CD4-positive, alpha-beta memory T cell (primary cell): ENCODE measurements at regions not wholly inside any gene's neighbourhood (a gene's known extent, or its start where the extent isn't known, plus 50 kb on each side); places are given as distances from the start of the nearest gene placed in this dataset.

Experiments used
- CTCF ChIA-PET: fragments of 350-600 bp; sonication (Branson Sonifier 250); formaldehyde crosslinking; loops from one replicate; lab custom pipeline; 2021; ENCODE audit warnings: inconsistent platforms; ENCODE audit not compliant: partially characterized antibody; lab: Charles Lee
- POLR2A ChIA-PET: fragments of 350-600 bp; sonication (Branson Sonifier 250); formaldehyde crosslinking; loops from one replicate; lab custom pipeline; 2021; ENCODE audit not compliant: partially characterized antibody; lab: Charles Lee
- DNase-seq, 5 donors: peaks; one replicate each; pipeline versions ENCODE4 v3.0.0 to v3.0.0-alpha.2; 2020 to 2022; ENCODE audit warnings: mixed read lengths in 1 of 5
- H3K27ac ChIP-seq: one replicate; pipeline ENCODE4 v1.7.0; 2013; ENCODE audit warnings: low read depth, low read length
- H3K27me3 ChIP-seq: 2 replicates; pipeline ENCODE4 v1.7.0; 2013; ENCODE audit warnings: mild to moderate bottlenecking, low read length, moderate library complexity; ENCODE audit not compliant: insufficient read depth
- H3K36me3 ChIP-seq: 2 replicates; pipeline ENCODE4 v1.7.0; 2013; ENCODE audit warnings: mild to moderate bottlenecking, low read length, moderate library complexity; ENCODE audit not compliant: insufficient read depth
- H3K4me1 ChIP-seq: 2 replicates; pipeline ENCODE4 v1.7.0; 2013; ENCODE audit warnings: mild to moderate bottlenecking, low read length, moderate library complexity; ENCODE audit not compliant: insufficient read depth
- H3K4me3 ChIP-seq, 2 donors: one replicate each; pipeline ENCODE4 v1.7.0; 2013; ENCODE audit warnings: low read length in 2 of 2, mild to moderate bottlenecking in 1 of 2
- H3K9me3 ChIP-seq, 2 donors: one replicate each; pipeline ENCODE4 v1.7.0; 2013; ENCODE audit warnings: low read length in 2 of 2, control low read depth in 1 of 2; ENCODE audit not compliant: control insufficient read depth in 1 of 2
- H3K27ac Mint-ChIP-seq, 7 donors: one replicate each; pipeline ENCODE4 v1.8.0; 2020 to 2021; ENCODE audit warnings: mixed read lengths in 7 of 7, mild to moderate bottlenecking in 6 of 7, inconsistent platforms in 3 of 7, moderate library complexity in 3 of 7
- H3K27me3 Mint-ChIP-seq, 2 donors: one replicate each; pipeline ENCODE4 v1.8.0; 2020 to 2021; ENCODE audit warnings: mixed read lengths in 2 of 2
- H3K36me3 Mint-ChIP-seq, 2 donors: one replicate each; pipeline ENCODE4 v1.8.0; 2020 to 2021; ENCODE audit warnings: mixed read lengths in 2 of 2, inconsistent platforms in 1 of 2, mild to moderate bottlenecking in 1 of 2
- H3K4me1 Mint-ChIP-seq, 4 donors: one replicate each; pipeline ENCODE4 v1.8.0; 2020 to 2021; ENCODE audit warnings: mixed read lengths in 4 of 4, mild to moderate bottlenecking in 1 of 4
- H3K4me3 Mint-ChIP-seq, 8 donors: one replicate each; pipeline ENCODE4 v1.8.0; 2020 to 2021; ENCODE audit warnings: mixed read lengths in 8 of 8, mild to moderate bottlenecking in 7 of 8, moderate library complexity in 6 of 8, inconsistent platforms in 3 of 8
- H3K9me3 Mint-ChIP-seq, 8 donors: one replicate each; pipeline ENCODE4 v1.8.0; 2020 to 2021; ENCODE audit warnings: mixed read lengths in 8 of 8, mild to moderate bottlenecking in 5 of 8, inconsistent platforms in 3 of 8, moderate library complexity in 1 of 8
- intact Hi-C: fragments of 100-400 bp; cut with micrococcal nuclease; formaldehyde crosslinking; loops from one replicate; pipeline ENCODE4 v1.15.1; 2023

- Mint-ChIP-seq H3K4me3 (no peak overlapping the region), H3K27me3 (peaks cover 0 to 4% of the 10 kb centered on the region in 2 donors), H3K36me3 (no peaks in the 10 kb centered on the region), H3K9me3 (no peaks in the 10 kb centered on the region), H3K4me1 (no peaks in the 10 kb centered on the region), H3K27ac (no peak overlapping the region)
- ChIA-PET POLR2A (no interaction called here), CTCF (no interaction called here)
- peaks cover 8% of the 10 kb centered on the region for H3K27me3 ChIP-seq
- no peak overlapping the region for H3K4me3 ChIP-seq
- intact Hi-C loops, result no loop called here
- no peak overlapping the region for H3K27ac ChIP-seq
- H3K36me3 ChIP-seq, result no peaks in the 10 kb centered on the region
- no peaks in the 10 kb centered on the region for H3K9me3 ChIP-seq
- DNase-seq, result no peak
- no peaks in the 10 kb centered on the region for H3K4me1 ChIP-seq
Observed at GRCh38 chr14:62066304-62066703, 304.1 kb downstream of the SNAPC1 start.

GRCh38 chr14:62071039-62071438, 308.8 kb downstream of the SNAPC1 start:
- Histone ChIP-seq H3K36me3 (no peaks in the 10 kb centered on the region), H3K27me3 (no peaks in the 10 kb centered on the region), H3K4me1 (no peaks in the 10 kb centered on the region), H3K4me3 (no peak overlapping the region), H3K9me3 (no peaks in the 10 kb centered on the region), H3K27ac (no peak overlapping the region)
- H3K27me3 Mint-ChIP-seq, result peaks cover 0 to 3% of the 10 kb centered on the region in 2 donors
- intact Hi-C loops, result no loop called here
- H3K4me3 Mint-ChIP-seq, result no peak overlapping the region
- no peaks in the 10 kb centered on the region for H3K9me3 Mint-ChIP-seq
- H3K27ac Mint-ChIP-seq, result no peak overlapping the region
- CTCF ChIA-PET, result no interaction called here
- no peaks in the 10 kb centered on the region for H3K36me3 Mint-ChIP-seq
- POLR2A ChIA-PET, result no interaction called here
- DNase-seq, result no peak
- H3K4me1 Mint-ChIP-seq, result no peaks in the 10 kb centered on the region

- no peaks in the 10 kb centered on the region for H3K9me3 Mint-ChIP-seq
Observed at GRCh38 chr14:62076368-62076767, 314.1 kb downstream of the SNAPC1 start.

GRCh38 chr14:62076825-62077605, 314.8 kb downstream of the SNAPC1 start:
- intact Hi-C loops, result no loop called here
- Mint-ChIP-seq H3K9me3 (no peaks in the 10 kb centered on the region), H3K4me1 (peaks cover 16 to 19% (median 18%) of the 10 kb centered on the region in 4 donors), H3K27me3 (peaks cover 2 to 3% of the 10 kb centered on the region in 2 donors), H3K4me3 (peak overlapping the region in 3 of 8 donors; percentile 14 to 41 (median 27)), H3K36me3 (no peaks in the 10 kb centered on the region), H3K27ac (no peak overlapping the region)
- Histone ChIP-seq H3K4me1 (peaks cover 19% of the 10 kb centered on the region), H3K36me3 (no peaks in the 10 kb centered on the region), H3K27me3 (no peaks in the 10 kb centered on the region), H3K4me3 (no peak overlapping the region), H3K27ac (no peak overlapping the region), H3K9me3 (no peaks in the 10 kb centered on the region)
- POLR2A ChIA-PET, result interaction anchor here (0.8 kb wide), 1 partner anchor 12 kb away, joined by 3 read pairs; no protein-coding TSS in a partner anchor
- CTCF ChIA-PET, result interaction anchor here (1.0 kb wide), 1 partner anchor 9 kb away, joined by 4 read pairs; no protein-coding TSS in a partner anchor
- no peak for DNase-seq

More at GRCh38 chr14:62076368-62076767, 314.1 kb downstream of the SNAPC1 start:
- Histone ChIP-seq H3K27me3 (no peaks in the 10 kb centered on the region), H3K27ac (no peak overlapping the region), H3K36me3 (no peaks in the 10 kb centered on the region), H3K4me3 (no peak overlapping the region), H3K9me3 (no peaks in the 10 kb centered on the region), H3K4me1 (peaks cover 19% of the 10 kb centered on the region)
- ChIA-PET CTCF (interaction anchor here (1.0 kb wide), 1 partner anchor 10 kb away, joined by 4 read pairs; no protein-coding TSS in a partner anchor), POLR2A (no interaction called here)
- intact Hi-C loops, result no loop called here
- Mint-ChIP-seq H3K27ac (no peak overlapping the region), H3K36me3 (no peaks in the 10 kb centered on the region), H3K27me3 (peaks cover 2 to 3% of the 10 kb centered on the region in 2 donors), H3K4me1 (peaks cover 15 to 19% (median 17%) of the 10 kb centered on the region in 4 donors), H3K4me3 (no peak overlapping the region)
- DNase-seq, result no peak

- no peaks in the 10 kb centered on the region for H3K9me3 Mint-ChIP-seq
- peak overlapping the region in 3 of 8 donors; percentile 17 to 41 (median 33) for H3K4me3 Mint-ChIP-seq
- peaks cover 16 to 19% (median 18%) of the 10 kb centered on the region in 4 donors for H3K4me1 Mint-ChIP-seq
- POLR2A ChIA-PET, result interaction anchor here (0.8 kb wide), 1 partner anchor 12 kb away, joined by 3 read pairs; no protein-coding TSS in a partner anchor
- H3K27ac Mint-ChIP-seq, result peak overlapping the region in 4 of 7 donors; percentile 9 to 31 (median 15)
- peaks cover 2 to 3% of the 10 kb centered on the region in 2 donors for H3K27me3 Mint-ChIP-seq
- Histone ChIP-seq H3K9me3 (no peaks in the 10 kb centered on the region), H3K27ac (no peak overlapping the region), H3K4me1 (peaks cover 19% of the 10 kb centered on the region), H3K27me3 (no peaks in the 10 kb centered on the region), H3K36me3 (no peaks in the 10 kb centered on the region), H3K4me3 (no peak overlapping the region)
- peak in 4 of 5 donors; percentile 16 to 36 (median 26) for DNase-seq
- H3K36me3 Mint-ChIP-seq, result no peaks in the 10 kb centered on the region
- CTCF ChIA-PET, result no interaction called here
- intact Hi-C loops, result no loop called here
Observed at GRCh38 chr14:62077676-62078261, 315.5 kb downstream of the SNAPC1 start.

- H3K27me3 ChIP-seq, result no peaks in the 10 kb centered on the region
- H3K4me1 ChIP-seq, result peaks cover 19% of the 10 kb centered on the region
- H3K4me3 ChIP-seq, result no peak overlapping the region
- H3K4me1 Mint-ChIP-seq, result peaks cover 16 to 19% (median 18%) of the 10 kb centered on the region in 4 donors
- H3K4me3 Mint-ChIP-seq, result no peak overlapping the region
- peaks cover 2 to 4% of the 10 kb centered on the region in 2 donors for H3K27me3 Mint-ChIP-seq
- ChIA-PET CTCF (no interaction called here), POLR2A (no interaction called here)
- H3K9me3 Mint-ChIP-seq, result no peaks in the 10 kb centered on the region
- intact Hi-C loops, result no loop called here
- H3K36me3 Mint-ChIP-seq, result no peaks in the 10 kb centered on the region
- no peak overlapping the region for H3K27ac ChIP-seq
- no peak for DNase-seq
- H3K27ac Mint-ChIP-seq, result no peak overlapping the region
- H3K36me3 ChIP-seq, result no peaks in the 10 kb centered on the region
- no peaks in the 10 kb centered on the region for H3K9me3 ChIP-seq
Observed at GRCh38 chr14:62079038-62079437, 316.8 kb downstream of the SNAPC1 start.

GRCh38 chr14:62081012-62081612, 318.9 kb downstream of the SNAPC1 start:
- Histone ChIP-seq H3K36me3 (no peaks in the 10 kb centered on the region), H3K4me1 (peaks cover 19% of the 10 kb centered on the region), H3K4me3 (no peak overlapping the region), H3K27ac (no peak overlapping the region), H3K27me3 (no peaks in the 10 kb centered on the region), H3K9me3 (no peaks in the 10 kb centered on the region)
- H3K27ac Mint-ChIP-seq, result no peak overlapping the region
- intact Hi-C loops, result no loop called here
- peaks cover 2 to 4% of the 10 kb centered on the region in 2 donors for H3K27me3 Mint-ChIP-seq
- no peaks in the 10 kb centered on the region for H3K36me3 Mint-ChIP-seq
- ChIA-PET CTCF (interaction anchor here (1.7 kb wide), 1 partner anchor 45 kb away, joined by 4 read pairs; no protein-coding TSS in a partner anchor), POLR2A (no interaction called here)
- no peak overlapping the region for H3K4me3 Mint-ChIP-seq
- peaks cover 0 to 13% (median 1%) of the 10 kb centered on the region in 8 donors for H3K9me3 Mint-ChIP-seq
- DNase-seq, result no peak
- H3K4me1 Mint-ChIP-seq, result peaks cover 16 to 19% (median 18%) of the 10 kb centered on the region in 4 donors
